ENCODE measurements at regions not wholly inside any gene's neighbourhood (a gene's known extent, or its start where the extent isn't known, plus 50 kb on each side); places are given as distances from the start of the nearest gene placed in this dataset.

- H3K27ac ChIP-seq (ENCODE audit: extremely low read depth, low read depth, low read length), result no peak overlapping the region
- no peak overlapping the region for H3K4me3 ChIP-seq (ENCODE audit: low read depth, low read length)
- H3K9me3 ChIP-seq (ENCODE audit: control insufficient read depth, insufficient read depth, low read depth, low read length), result no peaks in the 10 kb centered on the region
- TF ChIP-seq ZNF747 (tag by site-specific recombination; IDR thresholded peaks at IDR 0.05) (no peak), CTCF (tag by site-specific recombination; IDR thresholded peaks at IDR 0.05) (no peak), WT1 (tag by site-specific recombination; IDR thresholded peaks at IDR 0.05) (no peak), REPIN1 (tag by site-specific recombination; IDR thresholded peaks at IDR 0.05; ENCODE audit: low read depth) (no peak), ZBTB26 (tag by site-specific recombination; optimal IDR thresholded peaks at IDR 0.05) (no peak), ZNF488 (tag by site-specific recombination; IDR thresholded peaks at IDR 0.05) (no peak), IKZF3 (tag by site-specific recombination; IDR thresholded peaks at IDR 0.05) (no peak), ZNF175 (tag by site-specific recombination; IDR thresholded peaks at IDR 0.05) (no peak), ZNF571 (tag by site-specific recombination; IDR thresholded peaks at IDR 0.05) (no peak)
- TF ChIP-seq, protein P1, sequence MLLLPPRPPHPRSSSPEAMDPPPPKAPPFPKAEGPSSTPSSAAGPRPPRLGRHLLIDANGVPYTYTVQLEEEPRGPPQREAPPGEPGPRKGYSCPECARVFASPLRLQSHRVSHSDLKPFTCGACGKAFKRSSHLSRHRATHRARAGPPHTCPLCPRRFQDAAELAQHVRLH (tag by site-specific recombination; IDR thresholded peaks at IDR 0.05), result no peak
- TF ChIP-seq, protein P2, sequence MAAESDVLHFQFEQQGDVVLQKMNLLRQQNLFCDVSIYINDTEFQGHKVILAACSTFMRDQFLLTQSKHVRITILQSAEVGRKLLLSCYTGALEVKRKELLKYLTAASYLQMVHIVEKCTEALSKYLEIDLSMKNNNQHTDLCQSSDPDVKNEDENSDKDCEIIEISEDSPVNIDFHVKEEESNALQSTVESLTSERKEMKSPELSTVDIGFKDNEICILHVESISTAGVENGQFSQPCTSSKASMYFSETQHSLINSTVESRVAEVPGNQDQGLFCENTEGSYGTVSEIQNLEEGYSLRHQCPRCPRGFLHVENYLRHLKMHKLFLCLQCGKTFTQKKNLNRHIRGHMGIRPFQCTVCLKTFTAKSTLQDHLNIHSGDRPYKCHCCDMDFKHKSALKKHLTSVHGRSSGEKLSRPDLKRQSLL (tag by site-specific recombination; IDR thresholded peaks at IDR 0.05), result no peak
- ChIA-PET CTCF (interaction anchor here (0.6 kb wide), 2 partner anchors 621 to 683 kb away, joined by 3 read pairs; no protein-coding TSS in a partner anchor), POLR2A (interaction anchor here (1.5 kb wide), 1 partner anchor 50 kb away, joined by 6 read pairs; the partner anchor contains the start of gene TNRC6C)
- H3K4me1 ChIP-seq (ENCODE audit: control insufficient read depth, insufficient read depth, low read length), result no peaks in the 10 kb centered on the region
- H3K36me3 ChIP-seq (ENCODE audit: control insufficient read depth in 2 of 2, insufficient read depth in 1 of 2, low read length in 2 of 2), result no peaks in the 10 kb centered on the region
Measured at GRCh38 chr17:77908501-77908900, 50.0 kb upstream of the TNRC6C start.
